ENCODE measurements at regions not wholly inside any gene's neighbourhood (a gene's known extent, or its start where the extent isn't known, plus 50 kb on each side); places are given as distances from the start of the nearest gene placed in this dataset.
"Not testable (repeated sequence)": the region's sequence is repeated elsewhere in the genome, so short reads cannot be mapped to it uniquely, and the experiment has no call there.

GRCh38 chr5:36535378-36535777, 71.0 kb upstream of the SLC1A3 start:
- Mint-ChIP-seq H3K27me3 (peaks cover 9% of the 10 kb centered on the region), H3K36me3 (no peaks in the 10 kb centered on the region), H3K27ac (no peak overlapping the region), H3K9me3 (peaks cover 0 to 1% (median 0%) of the 10 kb centered on the region in 3 donors), H3K4me1 (no peaks in the 10 kb centered on the region), H3K4me3 (no peak overlapping the region)

GRCh38 chr5:36535859-36536615, 70.4 kb upstream of the SLC1A3 start:
- H3K27ac Mint-ChIP-seq: no peak overlapping the region
- H3K4me3 Mint-ChIP-seq: no peak overlapping the region
- peaks cover 0 to 1% (median 0%) of the 10 kb centered on the region in 3 donors for H3K9me3 Mint-ChIP-seq
- peaks cover 5% of the 10 kb centered on the region for H3K27me3 Mint-ChIP-seq
- H3K4me1 Mint-ChIP-seq: no peaks in the 10 kb centered on the region
- H3K36me3 Mint-ChIP-seq: no peaks in the 10 kb centered on the region

- Mint-ChIP-seq H3K4me3 (no peak overlapping the region), H3K9me3 (peaks cover 0 to 1% (median 0%) of the 10 kb centered on the region in 3 donors), H3K36me3 (no peaks in the 10 kb centered on the region), H3K27me3 (peaks cover 5% of the 10 kb centered on the region), H3K27ac (no peak overlapping the region), H3K4me1 (no peaks in the 10 kb centered on the region)
Measured at GRCh38 chr5:36536616-36537005, 69.8 kb upstream of the SLC1A3 start.

GRCh38 chr5:36537724-36538123, 68.7 kb upstream of the SLC1A3 start:
- Mint-ChIP-seq H3K4me1 (no peaks in the 10 kb centered on the region), H3K4me3 (no peak overlapping the region), H3K27me3 (peaks cover 4% of the 10 kb centered on the region), H3K27ac (no peak overlapping the region), H3K9me3 (no peaks in the 10 kb centered on the region), H3K36me3 (no peaks in the 10 kb centered on the region)

- Mint-ChIP-seq H3K4me1 (no peaks in the 10 kb centered on the region), H3K36me3 (no peaks in the 10 kb centered on the region), H3K9me3 (peaks cover 2 to 14% (median 7%) of the 10 kb centered on the region in 3 donors), H3K27me3 (no peaks in the 10 kb centered on the region), H3K4me3 (no peak overlapping the region), H3K27ac (no peak overlapping the region)
Measured at GRCh38 chr5:36552651-36553393, 53.6 kb upstream of the SLC1A3 start.

GRCh38 chr5:36555035-36555434, 51.4 kb upstream of the SLC1A3 start:
- H3K9me3 Mint-ChIP-seq: peaks cover 2 to 14% (median 5%) of the 10 kb centered on the region in 3 donors
- H3K27me3 Mint-ChIP-seq, H3K36me3 Mint-ChIP-seq, H3K27ac Mint-ChIP-seq, H3K4me3 Mint-ChIP-seq, H3K4me1 Mint-ChIP-seq: not testable (repeated sequence)

All from IgD-negative memory B cell (primary cell).